ENCODE measurements at regions not wholly inside any gene's neighbourhood (a gene's known extent, or its start where the extent isn't known, plus 50 kb on each side); places are given as distances from the start of the nearest gene placed in this dataset.

- POLR2A ChIA-PET, result interaction anchor here (1.3 kb wide), 1 partner anchor 9 kb away, joined by 3 read pairs; no protein-coding TSS in a partner anchor
- no peak overlapping the region for H3K4me2 ChIP-seq (ENCODE audit: low read length)
- no TSS peak for BruUV-seq (replicated peaks)
- no peaks in the 10 kb centered on the region for H3K36me3 ChIP-seq (ENCODE audit: insufficient read depth, low read length)
- CTCF ChIA-PET (ENCODE audit: unreplicated experiment), result no interaction called here
- H2AFZ ChIP-seq (ENCODE audit: low read length), result no peak overlapping the region
- no peaks in the 10 kb centered on the region for H3K9me3 ChIP-seq (ENCODE audit: low read length)
- intact Hi-C loops (cut with micrococcal nuclease; ENCODE audit: unreplicated experiment), result no loop called here
- TF ChIP-seq CTCF (conservative IDR thresholded peaks at IDR 0.05; ENCODE audit: low read length), result no peak
- no peak for TF ChIP-seq EZH2phosphoT487 (IDR thresholded peaks at IDR 0.05; ENCODE audit: borderline replicate concordance, low read depth, low read length)
- H3K9me2 ChIP-seq (ENCODE audit: insufficient read depth, low read length), result no peaks in the 10 kb centered on the region
- no peak overlapping the region for H3K4me3 ChIP-seq (ENCODE audit: low read depth, low read length, poor library complexity, severe bottlenecking)
- DNase-seq (ENCODE audit: low spot score), result no peak
- no peaks in the 10 kb centered on the region for H3K4me1 ChIP-seq (ENCODE audit: insufficient read depth, low read length, poor library complexity, severe bottlenecking)
- H4K20me1 ChIP-seq (ENCODE audit: insufficient read depth, low read length), result no peaks in the 10 kb centered on the region
- no peaks in the 10 kb centered on the region for H3K79me2 ChIP-seq (ENCODE audit: insufficient read depth, low read depth, low read length)
- H3K27ac ChIP-seq (ENCODE audit: low read depth, low read length, poor library complexity, severe bottlenecking), result no peak overlapping the region
Observed at GRCh38 chr7:25722856-25723255, 429.1 kb upstream of the NFE2L3 start.

- Histone ChIP-seq H3K27ac (ENCODE audit: low read depth, low read length, poor library complexity, severe bottlenecking) (no peak overlapping the region), H2AFZ (ENCODE audit: low read length) (no peak overlapping the region), H3K4me2 (ENCODE audit: low read length) (no peak overlapping the region), H3K79me2 (ENCODE audit: insufficient read depth, low read depth, low read length) (no peaks in the 10 kb centered on the region), H3K4me3 (ENCODE audit: low read depth, low read length, poor library complexity, severe bottlenecking) (no peak overlapping the region), H3K4me1 (ENCODE audit: insufficient read depth, low read length, poor library complexity, severe bottlenecking) (no peaks in the 10 kb centered on the region), H3K36me3 (ENCODE audit: insufficient read depth, low read length) (no peaks in the 10 kb centered on the region), H3K9me2 (ENCODE audit: insufficient read depth, low read length) (no peaks in the 10 kb centered on the region), H4K20me1 (ENCODE audit: insufficient read depth, low read length) (no peaks in the 10 kb centered on the region), H3K9me3 (ENCODE audit: low read length) (no peaks in the 10 kb centered on the region)
- DNase-seq (ENCODE audit: low spot score), result no peak
- CTCF ChIA-PET (ENCODE audit: unreplicated experiment), result no interaction called here
- intact Hi-C loops (cut with micrococcal nuclease; ENCODE audit: unreplicated experiment), result no loop called here
- TF ChIP-seq CTCF (conservative IDR thresholded peaks at IDR 0.05; ENCODE audit: low read length) (no peak), EZH2phosphoT487 (IDR thresholded peaks at IDR 0.05; ENCODE audit: borderline replicate concordance, low read depth, low read length) (no peak)
- no TSS peak for BruUV-seq (replicated peaks)
- POLR2A ChIA-PET, result no interaction called here
Observed at GRCh38 chr7:25725451-25725850, 426.5 kb upstream of the NFE2L3 start.

GRCh38 chr7:25726170-25726780, 425.7 kb upstream of the NFE2L3 start:
- no peak overlapping the region for H3K27ac ChIP-seq (ENCODE audit: low read depth, low read length, poor library complexity, severe bottlenecking)
- no peak overlapping the region for H2AFZ ChIP-seq (ENCODE audit: low read length)
- H3K4me3 ChIP-seq (ENCODE audit: low read depth, low read length, poor library complexity, severe bottlenecking), result no peak overlapping the region
- H3K4me1 ChIP-seq (ENCODE audit: insufficient read depth, low read length, poor library complexity, severe bottlenecking), result no peaks in the 10 kb centered on the region
- CTCF ChIA-PET (ENCODE audit: unreplicated experiment), result no interaction called here
- H3K36me3 ChIP-seq (ENCODE audit: insufficient read depth, low read length), result no peaks in the 10 kb centered on the region
- no TSS peak for BruUV-seq (replicated peaks)
- no peaks in the 10 kb centered on the region for H3K9me3 ChIP-seq (ENCODE audit: low read length)
- no peak overlapping the region for H3K4me2 ChIP-seq (ENCODE audit: low read length)
- H3K9me2 ChIP-seq (ENCODE audit: insufficient read depth, low read length), result no peaks in the 10 kb centered on the region
- no peaks in the 10 kb centered on the region for H4K20me1 ChIP-seq (ENCODE audit: insufficient read depth, low read length)
- no peak for DNase-seq (ENCODE audit: low spot score)
- H3K79me2 ChIP-seq (ENCODE audit: insufficient read depth, low read depth, low read length), result no peaks in the 10 kb centered on the region
- POLR2A ChIA-PET, result no interaction called here
- intact Hi-C loops (cut with micrococcal nuclease; ENCODE audit: unreplicated experiment), result no loop called here
- TF ChIP-seq EZH2phosphoT487 (IDR thresholded peaks at IDR 0.05; ENCODE audit: borderline replicate concordance, low read depth, low read length) (no peak), CTCF (conservative IDR thresholded peaks at IDR 0.05; ENCODE audit: low read length) (no peak)

Data from OCI-LY7 (cell line).